ENCODE measurements at regions not wholly inside any gene's neighbourhood (a gene's known extent, or its start where the extent isn't known, plus 50 kb on each side); places are given as distances from the start of the nearest gene placed in this dataset.

DNA sequence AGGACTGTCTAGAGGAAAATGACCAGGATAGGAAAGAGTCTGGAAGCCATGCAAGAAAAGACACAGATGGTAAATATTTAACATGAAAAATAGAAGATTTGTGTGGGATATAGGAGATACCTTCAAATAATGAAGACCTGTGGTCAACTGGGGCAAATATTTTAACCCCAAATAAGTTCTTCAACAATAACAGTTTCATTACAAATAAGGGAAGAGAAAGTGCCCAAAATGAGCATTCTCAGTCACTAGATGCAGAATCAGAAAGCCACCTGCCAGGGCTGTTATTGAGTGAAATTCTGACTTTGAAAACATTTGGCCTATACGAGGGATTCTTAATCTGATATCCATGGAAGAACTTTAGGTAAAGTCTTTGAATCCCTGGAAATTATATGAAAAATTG, 231.2 kb upstream of the PLEKHG7 start:
- DNase-seq (ENCODE audit: low read depth in 4 of 4, low spot score in 3 of 4), result no peak

DNA sequence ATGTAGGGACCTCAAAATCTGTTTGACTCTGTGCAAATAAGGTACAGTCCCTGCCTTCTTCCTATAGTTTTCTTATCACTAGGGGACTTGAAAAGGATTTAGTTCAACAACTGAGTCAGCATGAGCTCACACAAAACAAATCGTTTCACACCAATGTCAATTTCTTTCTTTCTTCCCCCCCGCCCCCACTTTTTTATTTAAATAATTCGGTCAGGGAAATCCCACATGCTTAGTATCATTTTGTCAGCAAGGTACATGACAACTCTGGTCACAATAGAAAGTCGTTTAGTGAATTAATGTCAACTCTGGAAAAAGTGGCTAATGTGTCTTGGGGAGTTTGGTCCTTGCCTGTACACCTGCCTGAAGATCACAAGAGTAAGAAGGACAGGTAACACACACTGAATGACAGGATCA, 232.2 kb upstream of the PLEKHG7 start:
- DNase-seq (ENCODE audit: low read depth in 4 of 4, low spot score in 3 of 4), result no peak

DNA sequence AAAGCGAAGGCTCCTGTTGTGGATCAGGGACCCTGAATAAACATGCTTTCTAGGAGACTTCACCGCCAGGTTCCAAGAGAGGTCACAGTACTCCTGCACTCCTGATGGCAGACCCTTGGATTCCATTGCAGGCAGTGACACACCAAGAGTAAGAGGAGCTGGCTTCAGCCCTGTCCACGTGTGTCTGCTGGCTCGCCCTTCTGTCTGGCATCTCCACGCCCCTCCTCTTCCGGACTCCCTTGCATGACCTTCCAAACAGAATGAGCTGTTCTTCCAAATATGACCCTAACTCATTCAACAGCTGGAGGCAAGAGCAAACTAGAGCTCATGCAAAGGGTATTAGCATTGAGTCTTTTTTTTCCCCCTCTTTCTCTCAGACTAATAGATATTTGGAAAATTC, 233.0 kb upstream of the PLEKHG7 start:
- DNase-seq (ENCODE audit: low read depth in 4 of 4, low spot score in 3 of 4), result no peak

DNA sequence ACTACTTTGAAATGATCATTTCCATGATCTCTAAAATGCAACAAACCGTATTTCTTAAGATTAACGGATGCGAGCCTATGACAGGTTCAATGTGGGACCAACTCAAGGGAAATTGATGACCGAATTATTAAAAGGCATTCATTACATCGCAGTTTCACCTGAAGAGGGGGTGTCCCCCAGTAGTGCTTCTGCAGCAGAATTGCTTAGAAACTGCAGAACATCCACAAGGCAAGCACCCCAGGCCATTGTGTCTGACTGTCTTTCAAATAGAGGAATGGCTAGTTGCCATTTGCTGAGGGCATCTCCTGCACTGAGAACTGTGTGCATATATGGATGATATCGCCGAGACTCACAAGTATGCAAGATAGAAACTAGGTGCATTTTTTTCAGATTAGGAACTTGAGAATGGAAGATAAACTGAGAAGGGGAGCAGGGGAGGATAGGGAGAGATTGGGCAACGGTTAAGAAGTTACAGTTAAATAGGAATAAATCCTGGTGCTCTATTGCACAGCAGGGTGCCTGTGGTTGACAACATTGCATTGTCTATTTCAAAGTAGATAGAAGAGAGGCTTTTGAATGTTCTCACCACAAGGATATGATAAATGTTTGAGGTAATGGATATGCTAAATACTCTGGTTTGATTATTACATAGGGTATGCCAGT, 234.3 kb upstream of the PLEKHG7 start:
- no peak for DNase-seq (ENCODE audit: low read depth in 4 of 4, low spot score in 3 of 4)

DNA sequence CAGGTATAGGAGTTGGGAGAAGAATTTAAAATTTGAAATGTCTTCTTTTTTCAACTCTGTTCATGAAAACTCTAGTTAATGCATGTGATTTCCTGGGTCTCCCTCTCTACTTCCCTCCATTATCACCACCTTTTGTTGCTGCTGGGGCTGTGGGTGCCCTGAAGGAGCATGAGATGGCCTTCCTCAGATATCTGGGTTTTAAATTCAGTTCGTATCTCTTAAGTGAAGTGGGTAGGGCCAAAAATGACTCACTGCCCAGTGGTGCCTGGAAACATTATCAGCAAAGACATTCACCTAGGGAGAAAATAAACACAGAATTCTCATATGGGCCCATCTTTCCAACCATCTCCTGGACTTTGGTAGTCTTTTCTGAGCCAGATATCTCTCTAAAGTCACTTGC, 234.9 kb upstream of the PLEKHG7 start:
- no peak for DNase-seq (ENCODE audit: low read depth in 4 of 4, low spot score in 3 of 4)

DNA sequence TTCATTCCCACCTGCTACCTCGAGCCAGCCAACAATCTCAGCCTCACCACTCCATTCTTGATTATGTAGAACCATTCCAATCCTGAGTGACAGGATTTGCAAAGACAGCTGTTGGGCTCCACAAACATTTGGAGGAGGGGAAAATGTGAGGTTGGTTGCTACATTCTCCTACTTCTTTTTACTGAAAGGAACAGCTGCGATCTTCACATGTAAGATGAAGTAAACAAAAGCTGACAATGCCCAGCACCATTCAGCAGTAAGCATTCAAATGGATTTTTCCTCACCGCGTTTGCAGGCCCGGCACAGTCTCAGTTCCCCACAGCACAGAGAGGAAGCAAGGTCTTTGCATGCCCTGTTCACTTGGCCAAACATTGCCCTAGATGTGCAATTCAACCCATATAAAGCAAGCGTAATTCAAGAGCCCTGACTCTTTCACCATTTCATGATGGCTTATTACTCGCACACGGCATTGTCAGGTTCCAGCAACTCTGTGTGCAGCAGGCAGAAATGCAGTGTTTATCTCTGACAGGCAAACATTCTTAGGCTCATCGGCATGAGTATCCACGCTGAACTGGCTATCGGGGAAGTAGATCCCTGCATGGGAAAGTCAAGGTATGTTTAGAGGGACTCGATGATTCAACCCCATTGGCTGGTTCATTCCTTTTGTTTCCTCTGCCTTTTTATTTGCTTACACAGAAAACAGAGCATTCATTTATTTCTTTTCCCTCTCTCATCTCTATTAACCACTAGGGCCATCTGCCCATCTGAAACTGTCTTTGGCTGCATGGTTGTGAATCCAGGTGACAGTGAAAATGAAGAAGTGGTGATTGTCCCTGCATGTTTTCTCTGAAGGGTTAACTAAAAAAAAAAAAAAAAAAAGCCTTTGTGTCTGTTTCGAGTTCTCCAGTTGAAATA, 236.1 kb upstream of the PLEKHG7 start:
- DNase-seq (ENCODE audit: low read depth in 4 of 4, low spot score in 3 of 4), result no peak

DNA sequence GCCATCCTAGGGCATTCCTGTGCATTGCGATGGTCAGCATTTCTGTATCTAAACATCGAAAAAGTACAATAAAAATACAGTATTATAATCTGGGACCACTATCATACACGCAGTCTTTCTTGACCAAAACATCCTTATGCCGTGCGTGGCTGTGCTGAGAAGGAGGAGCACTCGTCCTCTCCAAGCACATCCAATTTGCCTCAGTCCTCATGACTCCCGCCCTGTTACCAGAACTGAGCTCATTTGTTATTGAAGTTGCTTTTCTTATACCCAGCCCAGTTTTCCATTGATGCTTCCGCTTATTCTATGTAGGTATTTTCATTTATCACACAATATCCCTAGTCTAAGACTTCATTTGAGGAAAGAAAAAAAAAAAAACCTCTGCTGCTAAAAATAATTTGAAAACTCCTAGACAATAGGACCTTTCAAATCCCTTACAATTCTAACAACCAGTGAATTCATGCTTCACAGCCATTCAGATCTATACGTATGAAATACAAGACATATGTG, 236.9 kb upstream of the PLEKHG7 start:
- DNase-seq (ENCODE audit: low read depth in 4 of 4, low spot score in 3 of 4), result no peak

DNA sequence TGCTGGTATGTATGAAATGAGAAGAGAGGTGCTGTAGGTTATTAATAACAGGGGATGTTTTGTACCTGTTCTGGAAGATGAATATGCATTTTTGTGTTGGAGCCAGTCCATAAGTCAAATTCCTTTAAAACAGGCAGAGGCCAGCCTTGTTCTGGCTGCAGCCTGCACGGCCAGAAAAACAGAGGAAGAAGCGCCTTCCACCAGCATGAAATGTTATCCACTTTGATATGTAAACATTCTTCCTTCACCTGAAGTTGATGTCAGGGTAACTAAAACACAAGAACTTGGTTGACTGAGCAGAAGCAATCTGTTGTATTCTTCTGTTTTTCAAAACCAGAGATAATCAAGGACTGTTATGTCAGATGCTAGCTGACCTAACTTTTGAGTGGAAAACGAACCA, 237.9 kb upstream of the PLEKHG7 start:
- no peak for DNase-seq (ENCODE audit: low read depth in 4 of 4, low spot score in 3 of 4)

DNA sequence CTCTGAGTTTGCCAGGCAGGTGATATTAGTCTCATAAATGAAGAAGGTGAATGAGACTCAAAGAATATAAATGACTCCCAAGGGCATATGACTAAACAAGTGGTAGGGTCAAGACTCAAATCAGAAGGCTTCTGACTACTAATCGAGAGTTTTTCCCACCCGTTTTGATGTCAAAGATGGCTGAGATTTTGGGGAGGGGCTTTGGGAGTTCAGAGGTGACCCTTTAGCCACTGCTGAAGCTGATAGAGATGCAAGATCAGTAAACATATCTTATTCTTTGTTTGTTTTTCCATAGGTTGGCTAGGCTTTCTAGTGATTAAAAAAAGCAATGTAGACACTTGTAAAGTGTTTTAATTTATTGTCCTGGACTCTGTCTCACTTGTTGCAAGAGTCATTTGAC, 239.6 kb upstream of the PLEKHG7 start:
- DNase-seq (ENCODE audit: low read depth in 4 of 4, low spot score in 3 of 4), result no peak

DNA sequence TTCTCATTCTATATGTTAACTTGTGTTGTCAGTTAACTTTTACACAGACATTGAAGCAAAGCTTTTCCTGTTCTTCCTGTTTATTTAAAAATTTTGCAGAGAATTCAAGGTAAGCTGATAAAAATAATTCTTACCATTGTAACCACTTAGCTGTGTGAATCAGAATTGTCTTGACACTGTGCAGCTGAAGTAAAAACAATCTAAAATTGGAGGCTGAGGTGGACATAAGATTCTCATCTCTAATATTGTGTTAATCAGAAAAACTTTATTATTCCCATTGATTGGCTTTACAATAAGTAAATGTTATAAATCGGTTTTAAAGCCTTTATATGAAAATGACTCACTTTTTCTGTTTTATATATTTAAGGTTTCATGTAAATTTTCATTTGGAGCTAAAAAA, 240.3 kb upstream of the PLEKHG7 start:
- DNase-seq (ENCODE audit: low read depth in 4 of 4, low spot score in 3 of 4), result no peak

DNA sequence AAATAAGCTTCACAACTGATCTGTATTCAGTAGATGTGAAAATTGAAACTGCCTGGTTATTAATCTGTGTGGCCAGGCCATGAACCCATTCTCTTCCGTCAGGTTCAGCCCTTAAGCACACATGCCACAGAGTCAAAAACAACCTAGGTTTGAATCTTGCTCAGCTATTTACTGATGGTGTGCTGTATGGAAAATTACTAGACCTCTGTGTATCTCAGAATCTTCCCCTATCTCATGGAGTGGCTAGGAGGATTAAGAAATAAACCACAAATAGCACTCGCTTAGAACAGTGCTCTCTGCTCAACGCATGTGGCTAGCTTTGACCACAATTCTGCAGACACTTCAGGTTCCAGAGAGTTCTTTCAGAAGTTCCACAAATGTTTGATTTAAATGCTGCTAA, 240.7 kb upstream of the PLEKHG7 start:
- DNase-seq (ENCODE audit: low read depth in 4 of 4, low spot score in 3 of 4), result no peak

DNA sequence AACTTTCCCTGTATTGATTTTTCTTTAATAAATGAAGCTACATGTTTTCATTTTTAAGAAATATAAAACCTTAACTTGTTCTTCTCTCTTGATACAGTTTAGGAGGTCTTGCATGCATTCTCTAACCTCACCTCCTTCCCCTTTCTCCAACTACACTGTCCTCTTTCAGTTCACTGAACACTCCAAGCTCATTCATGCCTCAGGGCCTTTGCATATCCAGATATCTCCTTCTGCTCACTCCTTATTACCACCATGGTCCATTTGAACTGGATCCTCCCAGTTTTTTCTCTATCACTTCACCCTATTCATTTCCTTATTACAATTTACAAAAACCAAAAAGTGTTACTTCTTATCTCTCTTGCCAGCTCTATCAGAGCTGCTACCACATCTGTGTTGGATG, 242.9 kb upstream of the PLEKHG7 start:
- no peak for DNase-seq (ENCODE audit: low read depth in 4 of 4, low spot score in 3 of 4)

DNA sequence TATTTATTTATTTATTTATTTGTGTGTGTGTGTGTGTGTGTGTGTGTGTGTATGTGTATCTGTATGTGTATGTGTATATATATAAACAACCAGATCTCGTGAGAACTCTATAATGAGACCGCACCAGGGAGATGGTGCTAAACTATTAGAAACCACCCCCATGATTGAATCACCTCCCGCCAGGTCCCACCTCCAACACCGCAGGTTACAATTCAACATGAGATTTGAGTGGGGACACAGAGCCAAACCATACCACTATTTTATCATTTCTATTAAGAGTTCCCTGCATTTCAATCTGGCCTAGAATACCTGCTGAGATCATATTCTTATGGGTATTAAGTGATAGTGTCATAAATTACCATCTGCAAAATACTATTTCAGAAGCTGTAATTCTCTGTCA, 243.8 kb upstream of the PLEKHG7 start:
- no peak for DNase-seq (ENCODE audit: low read depth in 4 of 4, low spot score in 3 of 4)

DNA sequence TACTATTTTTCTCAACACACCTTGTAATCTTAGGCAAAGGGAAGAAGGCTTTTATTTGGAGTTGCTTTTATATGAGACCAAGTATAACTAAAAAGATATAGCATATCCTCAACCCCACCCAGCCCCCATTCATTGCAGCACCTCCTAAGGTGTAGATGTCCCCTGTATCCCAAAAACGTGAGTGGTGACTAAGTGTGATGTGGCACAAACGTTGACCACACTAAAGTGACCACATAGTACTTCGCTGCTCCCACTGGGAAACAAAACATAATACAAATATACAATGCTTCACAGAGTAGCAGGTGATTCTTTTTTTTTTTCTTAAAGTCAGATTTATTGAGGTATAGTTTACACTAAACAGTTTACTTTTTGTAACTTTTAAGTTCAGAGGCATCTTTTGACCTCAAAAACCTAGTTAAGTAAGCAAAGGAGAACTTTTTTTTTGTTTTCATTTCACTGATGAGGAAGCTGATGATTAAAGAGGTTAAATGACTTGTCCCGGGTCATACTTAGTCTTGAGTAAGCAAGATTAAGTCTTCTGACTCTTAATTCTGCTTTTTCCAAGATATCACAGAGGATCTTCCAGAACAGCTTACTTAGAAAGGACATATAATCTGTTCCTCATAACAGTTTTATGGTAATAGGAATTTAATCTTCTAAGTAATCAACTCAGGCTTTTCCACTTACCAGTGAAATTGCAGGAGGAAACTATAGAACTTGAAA, 245.2 kb upstream of the PLEKHG7 start:
- DNase-seq (ENCODE audit: low read depth in 4 of 4, low spot score in 3 of 4), result no peak

DNA sequence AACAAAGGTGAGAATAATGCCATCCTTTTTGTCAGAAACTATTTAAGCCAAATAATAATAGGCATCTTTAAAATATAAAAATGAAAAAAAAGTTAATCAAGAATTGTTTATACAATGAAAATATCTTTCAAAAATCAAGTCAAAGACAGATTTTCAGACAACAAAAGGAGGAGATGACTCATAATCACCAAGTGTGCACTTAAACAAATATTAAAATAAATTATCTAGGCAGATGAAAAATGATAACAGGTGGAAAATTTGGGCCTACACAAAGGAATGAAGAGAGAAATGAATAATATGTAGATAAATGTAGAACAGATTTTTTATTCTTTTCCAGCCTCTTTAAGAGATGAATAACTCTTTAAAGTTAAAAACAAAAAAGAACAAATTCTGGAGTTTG, 250.0 kb upstream of the PLEKHG7 start:
- no peak for DNase-seq (ENCODE audit: low read depth in 4 of 4, low spot score in 3 of 4)

DNA sequence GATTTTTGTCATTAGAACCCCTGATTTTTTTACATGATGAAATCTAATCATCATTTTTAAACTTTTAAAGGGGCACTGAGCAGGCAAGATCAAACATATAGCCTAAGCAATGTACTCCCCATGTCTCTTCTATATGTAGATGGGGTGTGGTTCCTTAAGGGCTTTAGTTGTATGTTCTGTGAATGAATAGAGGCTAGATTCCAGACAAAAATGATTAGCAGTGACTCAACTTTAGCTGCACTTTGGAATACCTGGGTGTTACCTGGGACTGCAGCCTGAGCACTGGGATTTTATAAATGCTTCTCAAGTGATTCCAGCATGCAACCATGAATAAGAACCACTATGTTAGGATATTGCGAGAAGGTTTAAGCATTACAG, 256.7 kb upstream of the PLEKHG7 start:
- DNase-seq (ENCODE audit: low read depth in 4 of 4, low spot score in 3 of 4), result no peak

DNA sequence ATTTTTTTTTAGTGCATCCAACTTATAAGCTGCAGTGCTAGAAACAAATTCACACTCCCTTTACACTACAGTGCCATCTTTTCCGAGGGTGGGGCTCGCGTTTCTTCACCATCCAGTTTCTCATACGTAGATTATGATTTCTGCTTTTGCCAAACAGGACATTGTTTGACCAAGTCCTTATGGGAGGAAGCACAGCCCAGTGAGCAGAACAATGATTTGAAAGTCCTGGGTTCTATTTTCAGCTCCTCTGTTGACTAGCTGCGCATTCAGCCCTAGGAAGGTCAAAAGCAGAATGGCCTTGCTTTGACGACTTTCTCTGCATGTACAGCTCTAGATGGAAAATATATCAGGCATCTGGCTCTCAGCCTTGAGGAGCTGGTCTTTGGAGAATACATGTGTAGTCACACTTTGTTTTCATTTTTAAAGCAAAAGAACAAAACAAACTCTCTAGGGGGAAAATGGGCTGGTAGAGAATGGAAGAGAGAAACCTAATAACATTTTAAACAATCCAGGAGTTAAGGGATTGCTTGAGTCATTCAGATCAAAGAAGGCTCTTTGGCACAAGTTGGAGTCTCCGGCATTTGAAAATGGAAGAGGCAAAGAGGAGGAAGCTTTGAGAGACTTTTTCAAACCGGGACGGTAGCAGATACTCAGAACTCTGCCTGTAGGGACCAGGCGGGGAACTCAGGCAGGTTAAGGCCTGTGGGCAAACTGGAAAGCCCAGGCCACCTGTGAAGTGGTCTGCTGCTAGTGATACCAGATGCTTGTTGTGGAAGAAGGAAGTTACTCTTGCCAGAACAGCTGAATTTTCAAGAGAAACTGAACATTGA, 257.3 kb upstream of the PLEKHG7 start:
- no peak for DNase-seq (ENCODE audit: low read depth in 4 of 4, low spot score in 3 of 4)

DNA sequence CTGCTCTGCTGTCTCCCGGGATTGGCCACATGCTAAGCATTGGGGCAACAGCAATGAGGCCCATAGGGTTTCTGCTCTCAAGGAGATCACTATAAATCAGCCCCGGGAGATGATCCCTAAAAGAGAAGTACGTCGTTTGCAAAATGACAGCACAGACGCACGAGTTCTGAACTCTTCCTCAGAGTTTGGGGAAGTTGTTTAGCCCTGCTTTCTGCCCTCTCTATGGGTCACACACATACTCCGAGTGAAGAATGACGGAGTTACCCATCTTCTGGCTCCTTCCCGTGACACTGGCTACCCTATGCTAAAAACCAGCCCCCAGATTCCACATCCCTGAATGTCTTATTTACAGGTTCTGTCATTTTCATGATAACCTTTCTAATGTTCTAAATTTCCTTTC, 258.0 kb upstream of the PLEKHG7 start:
- no peak for DNase-seq (ENCODE audit: low read depth in 4 of 4, low spot score in 3 of 4)

DNA sequence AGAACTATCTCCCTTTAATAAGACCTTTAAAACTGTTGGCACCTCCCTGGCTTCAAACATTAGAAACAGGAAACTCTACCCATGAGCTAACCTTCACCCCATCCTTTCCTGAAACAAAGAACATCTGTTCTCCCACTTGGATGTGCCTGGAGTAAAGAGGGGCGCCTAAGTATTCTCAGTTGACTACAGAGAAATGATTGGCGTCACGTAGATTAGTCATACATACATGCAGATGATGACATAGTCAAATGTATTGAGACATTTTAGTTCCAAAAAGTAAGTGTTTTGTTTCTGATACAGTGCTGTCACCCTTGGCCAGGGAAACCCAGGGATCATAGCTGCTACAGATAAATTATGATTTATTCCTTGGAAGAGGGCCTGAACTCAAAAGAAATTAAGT, 260.0 kb upstream of the PLEKHG7 start:
- DNase-seq (ENCODE audit: low read depth in 4 of 4, low spot score in 3 of 4), result no peak

DNA sequence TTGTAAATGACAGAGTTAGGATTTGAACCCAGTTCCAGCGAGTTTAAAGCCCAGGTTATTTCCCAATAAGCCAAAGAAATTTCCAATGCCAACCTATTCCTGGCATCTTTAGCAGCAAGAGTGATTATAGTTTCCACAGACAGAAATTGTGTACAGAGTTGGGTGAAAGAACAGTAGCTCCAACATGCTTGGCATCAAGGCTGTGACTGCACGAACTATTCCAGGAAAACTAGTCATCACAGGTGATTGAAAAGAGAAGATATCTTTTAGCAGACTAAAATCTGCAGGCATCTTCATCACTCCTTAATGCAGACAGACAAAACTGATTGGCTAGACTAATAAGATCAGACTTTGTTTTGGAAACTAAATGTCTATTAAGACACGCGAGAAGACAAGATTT, 262.7 kb upstream of the PLEKHG7 start:
- DNase-seq (ENCODE audit: low read depth in 4 of 4, low spot score in 3 of 4), result no peak

DNA sequence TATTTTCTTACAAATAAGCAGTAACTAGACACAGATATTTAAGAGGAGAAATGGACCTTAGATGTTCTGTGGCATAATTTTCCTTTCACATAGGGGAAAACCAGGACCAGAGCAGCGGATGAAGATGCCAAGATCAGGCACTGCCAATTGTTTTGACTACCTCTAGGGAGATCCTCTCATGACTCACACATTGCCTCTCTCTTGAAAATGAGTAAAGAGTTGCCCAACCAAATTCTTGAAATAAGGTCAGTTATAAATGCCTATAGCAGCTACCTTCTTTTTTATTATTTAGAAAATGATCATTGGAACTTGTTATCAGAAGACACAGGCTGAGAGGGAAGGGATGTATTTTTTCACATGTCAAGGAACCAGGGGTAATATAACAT, 263.4 kb upstream of the PLEKHG7 start:
- DNase-seq (ENCODE audit: low read depth in 4 of 4, low spot score in 3 of 4), result no peak

Data from right renal pelvis (tissue), 4 donors.